WTC11 (cell line): ENCODE measurements at regions not wholly inside any gene's neighbourhood (a gene's known extent, or its start where the extent isn't known, plus 50 kb on each side); places are given as distances from the start of the nearest gene placed in this dataset.

ENCODE experiments used
- ATAC-seq: fragments of 200-7000 bp; cut with Tn5 transposase; 2 replicates; pipeline ENCODE4 v1.10.0; 2021; ENCODE audit warnings: mild to moderate bottlenecking, moderate library complexity
- CTCF ChIA-PET: fragments of 300-600 bp; sonication (Branson Sonifier 250); formaldehyde crosslinking; loops from one replicate; lab custom pipeline; 2021; ENCODE audit warnings: antibody characterized with exemption; lab: Charles Lee
- POLR2A ChIA-PET: fragments of 350-600 bp; sonication (Branson Sonifier 250); formaldehyde crosslinking; loops from one replicate; lab custom pipeline; 2021; ENCODE audit warnings: antibody characterized with exemption; lab: Charles Lee
- DNase-seq: peaks from one replicate; pipeline ENCODE4 v3.0.0; 2021; ENCODE audit warnings: low spot score
- H3K27ac Mint-ChIP-seq: 2 replicates; pipeline ENCODE4 v1.8.0; 2021; ENCODE audit warnings: mixed read lengths
- H3K27me3 Mint-ChIP-seq: 2 replicates; pipeline ENCODE4 v1.8.0; 2021; ENCODE audit warnings: low read depth, mild to moderate bottlenecking, moderate library complexity, mixed read lengths
- H3K36me3 Mint-ChIP-seq: 2 replicates; pipeline ENCODE4 v1.8.0; 2021; ENCODE audit warnings: mixed read lengths
- H3K4me1 Mint-ChIP-seq: 2 replicates; pipeline ENCODE4 v1.8.0; 2022; ENCODE audit warnings: mixed read lengths
- H3K4me3 Mint-ChIP-seq: 2 replicates; pipeline ENCODE4 v1.8.0; 2021; ENCODE audit warnings: mild to moderate bottlenecking, moderate library complexity, mixed read lengths
- H3K9me3 Mint-ChIP-seq: 2 replicates; pipeline ENCODE4 v1.8.0; 2021; ENCODE audit warnings: mixed read lengths
- ATF3 ChIP-seq: sonication (generic); formaldehyde crosslinking; conservative IDR thresholded peaks from 2 replicates; pipeline ENCODE4 v1.8.1; 2022; ENCODE audit warnings: mild to moderate bottlenecking, missing genetic modification reagents
- FOXJ3 ChIP-seq: sonication (generic); formaldehyde crosslinking; IDR thresholded peaks from 2 replicates; pipeline ENCODE4 v1.9.0; 2021; ENCODE audit warnings: missing genetic modification reagents, mild to moderate bottlenecking, borderline replicate concordance
- FOXK1 ChIP-seq: sonication (generic); formaldehyde crosslinking; IDR thresholded peaks from 2 replicates; pipeline ENCODE4 v1.8.0; 2022; ENCODE audit warnings: mild to moderate bottlenecking, moderate library complexity, missing genetic modification reagents
- FOXP1 ChIP-seq: sonication (generic); formaldehyde crosslinking; IDR thresholded peaks from 2 replicates; pipeline ENCODE4 v1.8.0; 2022; ENCODE audit warnings: missing genetic modification reagents, mild to moderate bottlenecking, moderate library complexity, borderline replicate concordance
- GTF2I ChIP-seq: fragments of 250-450 bp; sonication (Bioruptor Pico); conservative IDR thresholded peaks from 2 replicates; pipeline ENCODE4 v1.4.0; 2021; ENCODE audit warnings: mild to moderate bottlenecking
- HMGXB4 ChIP-seq: sonication (generic); formaldehyde crosslinking; IDR thresholded peaks from 2 replicates; pipeline ENCODE4 v1.8.1; 2023; ENCODE audit warnings: mild to moderate bottlenecking, moderate library complexity, missing genetic modification reagents
- JAZF1 ChIP-seq: fragments of 250-450 bp; sonication (Bioruptor Pico); IDR thresholded peaks from 2 replicates; pipeline ENCODE4 v1.9.0; 2021; ENCODE audit warnings: moderate library complexity, mild to moderate bottlenecking, inconsistent platforms
- MXD4 ChIP-seq: fragments of 250-450 bp; sonication (Bioruptor Pico); IDR thresholded peaks from 2 replicates; pipeline ENCODE4 v1.8.0; 2021; ENCODE audit warnings: mild to moderate bottlenecking, moderate library complexity, borderline replicate concordance
- NFATC4 ChIP-seq: fragments of 250-450 bp; sonication (Bioruptor Pico); IDR thresholded peaks from 2 replicates; pipeline ENCODE4 v1.9.0; 2021; ENCODE audit warnings: mild to moderate bottlenecking
- SOX15 ChIP-seq: fragments of 250-450 bp; sonication (Bioruptor Pico); IDR thresholded peaks from 2 replicates; pipeline ENCODE4 v1.9.0; 2021; ENCODE audit warnings: mild to moderate bottlenecking
- TCF7 ChIP-seq: sonication (generic); formaldehyde crosslinking; IDR thresholded peaks from 2 replicates; pipeline ENCODE4 v1.8.0; 2022; ENCODE audit warnings: mild to moderate bottlenecking, low read depth, missing genetic modification reagents, moderate library complexity
- TEAD1 ChIP-seq: sonication (generic); formaldehyde crosslinking; IDR thresholded peaks from 2 replicates; pipeline ENCODE4 v1.8.0; 2022; ENCODE audit warnings: mild to moderate bottlenecking, missing genetic modification reagents
- USF1 ChIP-seq: sonication (generic); formaldehyde crosslinking; IDR thresholded peaks from 2 replicates; pipeline ENCODE4 v1.8.0; 2022; ENCODE audit warnings: mild to moderate bottlenecking, missing genetic modification reagents
- ZMAT4 ChIP-seq: fragments of 250-450 bp; sonication (Bioruptor Pico); IDR thresholded peaks from 2 replicates; pipeline ENCODE4 v1.9.0; 2021; ENCODE audit warnings: mild to moderate bottlenecking
- ZNF121 ChIP-seq: sonication (generic); formaldehyde crosslinking; IDR thresholded peaks from 2 replicates; pipeline ENCODE4 v1.8.0; 2023; ENCODE audit warnings: missing genetic modification reagents
- ZNF263 ChIP-seq: sonication (generic); formaldehyde crosslinking; IDR thresholded peaks from 2 replicates; pipeline ENCODE4 v1.8.1; 2022; ENCODE audit warnings: low read depth, mild to moderate bottlenecking, moderate library complexity, missing genetic modification reagents
- ZNF416 ChIP-seq: fragments of 250-450 bp; sonication (Bioruptor Pico); IDR thresholded peaks from 2 replicates; pipeline ENCODE4 v1.9.0; 2021; ENCODE audit warnings: mild to moderate bottlenecking, inconsistent platforms
- ZNF423 ChIP-seq: fragments of 250-450 bp; sonication (Bioruptor Pico); IDR thresholded peaks from 2 replicates; pipeline ENCODE4 v2.1.2; 2022; ENCODE audit warnings: mild to moderate bottlenecking, moderate library complexity
- ZNF671 ChIP-seq: fragments of 250-450 bp; sonication (Bioruptor Pico); IDR thresholded peaks from 2 replicates; pipeline ENCODE4 v1.8.0; 2021; ENCODE audit warnings: mild to moderate bottlenecking
- TF ChIP-seq, protein P1 (sequence below): sonication (generic); formaldehyde crosslinking; IDR thresholded peaks from 2 replicates; pipeline ENCODE4 v1.8.1; 2023; ENCODE audit warnings: mild to moderate bottlenecking, missing genetic modification reagents
- TF ChIP-seq, protein P2 (sequence below): sonication (generic); formaldehyde crosslinking; IDR thresholded peaks from 2 replicates; pipeline ENCODE4 v1.8.0; 2023; ENCODE audit warnings: missing genetic modification reagents
- TF ChIP-seq, protein P3 (sequence below): sonication (generic); formaldehyde crosslinking; IDR thresholded peaks from 2 replicates; pipeline ENCODE4 v1.8.0; 2022; ENCODE audit warnings: mild to moderate bottlenecking, missing genetic modification reagents

- H3K27ac Mint-ChIP-seq = no peak overlapping the region
- H3K4me3 Mint-ChIP-seq = no peak overlapping the region
- TF ChIP-seq FOXK1 (CRISPR knock-in tag) (no peak), SOX15 (CRISPR knock-in tag) (no peak), ZNF671 (no peak), ZNF263 (CRISPR knock-in tag) (no peak), ZNF121 (CRISPR knock-in tag) (no peak), FOXP1 (CRISPR knock-in tag) (no peak), GTF2I (CRISPR knock-in tag) (no peak), TEAD1 (no peak), USF1 (no peak), NFATC4 (CRISPR knock-in tag) (no peak), ZNF416 (no peak)
- TF ChIP-seq, protein P1, sequence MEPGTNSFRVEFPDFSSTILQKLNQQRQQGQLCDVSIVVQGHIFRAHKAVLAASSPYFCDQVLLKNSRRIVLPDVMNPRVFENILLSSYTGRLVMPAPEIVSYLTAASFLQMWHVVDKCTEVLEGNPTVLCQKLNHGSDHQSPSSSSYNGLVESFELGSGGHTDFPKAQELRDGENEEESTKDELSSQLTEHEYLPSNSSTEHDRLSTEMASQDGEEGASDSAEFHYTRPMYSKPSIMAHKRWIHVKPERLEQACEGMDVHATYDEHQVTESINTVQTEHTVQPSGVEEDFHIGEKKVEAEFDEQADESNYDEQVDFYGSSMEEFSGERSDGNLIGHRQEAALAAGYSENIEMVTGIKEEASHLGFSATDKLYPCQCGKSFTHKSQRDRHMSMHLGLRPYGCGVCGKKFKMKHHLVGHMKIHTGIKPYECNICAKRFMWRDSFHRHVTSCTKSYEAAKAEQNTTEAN (CRISPR knock-in tag) = no peak
- TF ChIP-seq, all 79 proteins: peak for 0
- ChIA-PET CTCF (no interaction called here), POLR2A (no interaction called here)
- Mint-ChIP-seq H3K4me1 (peaks cover 26% of the 10 kb centered on the region), H3K27me3 (no peaks in the 10 kb centered on the region; the same call in 1 of the 2 replicates), H3K9me3 (peaks cover 23% of the 10 kb centered on the region), H3K36me3 (peaks cover 12% of the 10 kb centered on the region)
- ATAC-seq (no peak), DNase-seq (no peak)
Measured at GRCh38 chr5:74429495-74429894, 211.0 kb downstream of the ENC1 start.

GRCh38 chr5:74428876-74429275, 211.7 kb downstream of the ENC1 start:
- peaks cover 23% of the 10 kb centered on the region for H3K9me3 Mint-ChIP-seq
- DNase-seq (no peak), ATAC-seq (no peak)
- no peak overlapping the region for H3K4me3 Mint-ChIP-seq
- H3K27ac Mint-ChIP-seq = no peak overlapping the region
- H3K27me3 Mint-ChIP-seq = no peaks in the 10 kb centered on the region; the same call in 1 of the 2 replicates
- ChIA-PET CTCF (no interaction called here), POLR2A (no interaction called here)
- H3K4me1 Mint-ChIP-seq = peaks cover 20% of the 10 kb centered on the region
- peaks cover 12% of the 10 kb centered on the region for H3K36me3 Mint-ChIP-seq
- TF ChIP-seq ATF3 (CRISPR knock-in tag) = no peak
- no peak for TF ChIP-seq ZNF121 (CRISPR knock-in tag)
- TF ChIP-seq, protein P1 (CRISPR knock-in tag) = no peak
- no peak for TF ChIP-seq MXD4 (CRISPR knock-in tag)
- TF ChIP-seq JAZF1 (CRISPR knock-in tag) = no peak
- no peak for TF ChIP-seq HMGXB4 (CRISPR knock-in tag)
- no peak for TF ChIP-seq ZNF423 (CRISPR knock-in tag)
- no peak for TF ChIP-seq FOXJ3 (CRISPR knock-in tag)
- no peak for TF ChIP-seq TCF7 (CRISPR knock-in tag)
- TF ChIP-seq, protein P2, sequence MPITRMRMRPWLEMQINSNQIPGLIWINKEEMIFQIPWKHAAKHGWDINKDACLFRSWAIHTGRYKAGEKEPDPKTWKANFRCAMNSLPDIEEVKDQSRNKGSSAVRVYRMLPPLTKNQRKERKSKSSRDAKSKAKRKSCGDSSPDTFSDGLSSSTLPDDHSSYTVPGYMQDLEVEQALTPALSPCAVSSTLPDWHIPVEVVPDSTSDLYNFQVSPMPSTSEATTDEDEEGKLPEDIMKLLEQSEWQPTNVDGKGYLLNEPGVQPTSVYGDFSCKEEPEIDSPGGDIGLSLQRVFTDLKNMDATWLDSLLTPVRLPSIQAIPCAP (CRISPR knock-in tag) = no peak
- no peak for TF ChIP-seq ZMAT4 (CRISPR knock-in tag)
- TF ChIP-seq, protein P3, sequence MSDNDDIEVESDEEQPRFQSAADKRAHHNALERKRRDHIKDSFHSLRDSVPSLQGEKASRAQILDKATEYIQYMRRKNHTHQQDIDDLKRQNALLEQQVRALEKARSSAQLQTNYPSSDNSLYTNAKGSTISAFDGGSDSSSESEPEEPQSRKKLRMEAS (CRISPR knock-in tag) = no peak
- TF ChIP-seq GTF2I (CRISPR knock-in tag) = no peak
- TF ChIP-seq, all 79 proteins: peak for 0
